ENCODE measurements at regions not wholly inside any gene's neighbourhood (a gene's known extent, or its start where the extent isn't known, plus 50 kb on each side); places are given as distances from the start of the nearest gene placed in this dataset.

- Mint-ChIP-seq H3K27ac (ENCODE audit: unreplicated experiment) (no peak overlapping the region), H3K36me3 (ENCODE audit: insufficient read depth, unreplicated experiment) (peaks cover 5% of the 10 kb centered on the region), H3K4me3 (ENCODE audit: low read depth, unreplicated experiment) (no peak overlapping the region), H3K4me1 (ENCODE audit: low read depth, unreplicated experiment) (peaks cover 7% of the 10 kb centered on the region), H3K27me3 (ENCODE audit: unreplicated experiment) (no peaks in the 10 kb centered on the region), H3K9me3 (ENCODE audit: low read depth, unreplicated experiment) (no peaks in the 10 kb centered on the region)
- BruUV-seq (replicated peaks): no TSS peak
- CTCF ChIA-PET: interaction anchor here (0.8 kb wide), 1 partner anchor 42 kb away, joined by 4 read pairs; no protein-coding TSS in a partner anchor
- no peak for DNase-seq
- intact Hi-C loops (cut with micrococcal nuclease; ENCODE audit: unreplicated experiment): loop anchor here (5.0 kb wide), 1 partner anchor 237 kb away; no protein-coding TSS in a partner anchor
- no peak for TF ChIP-seq CTCF (IDR thresholded peaks at IDR 0.05; ENCODE audit: unreplicated experiment)
Measured at GRCh38 chr4:41405464-41406112, 132.4 kb upstream of the LIMCH1 start.

- Mint-ChIP-seq H3K9me3 (ENCODE audit: low read depth, unreplicated experiment) (no peaks in the 10 kb centered on the region), H3K4me1 (ENCODE audit: low read depth, unreplicated experiment) (peaks cover 12% of the 10 kb centered on the region), H3K27ac (ENCODE audit: unreplicated experiment) (no peak overlapping the region), H3K4me3 (ENCODE audit: low read depth, unreplicated experiment) (no peak overlapping the region), H3K27me3 (ENCODE audit: unreplicated experiment) (no peaks in the 10 kb centered on the region), H3K36me3 (ENCODE audit: insufficient read depth, unreplicated experiment) (peaks cover 5% of the 10 kb centered on the region)
- no TSS peak for BruUV-seq (replicated peaks)
- TF ChIP-seq CTCF (IDR thresholded peaks at IDR 0.05; ENCODE audit: unreplicated experiment): no peak
- CTCF ChIA-PET: interaction anchor here (0.8 kb wide), 1 partner anchor 42 kb away, joined by 4 read pairs; no protein-coding TSS in a partner anchor
- peak; percentile 8 for DNase-seq
- intact Hi-C loops (cut with micrococcal nuclease; ENCODE audit: unreplicated experiment): loop anchor here (5.0 kb wide), 1 partner anchor 236 kb away; no protein-coding TSS in a partner anchor
Measured at GRCh38 chr4:41406113-41406516, 131.8 kb upstream of the LIMCH1 start.

GRCh38 chr4:41408150-41408549 lies 129.8 kb upstream of the LIMCH1 start:
- intact Hi-C loops (cut with micrococcal nuclease; ENCODE audit: unreplicated experiment): loop anchor here (5.0 kb wide), 1 partner anchor 234 kb away; no protein-coding TSS in a partner anchor
- no peak for TF ChIP-seq CTCF (IDR thresholded peaks at IDR 0.05; ENCODE audit: unreplicated experiment)
- CTCF ChIA-PET: no interaction called here
- BruUV-seq (replicated peaks): no TSS peak
- H3K4me3 Mint-ChIP-seq (ENCODE audit: low read depth, unreplicated experiment): no peak overlapping the region
- peaks cover 23% of the 10 kb centered on the region for H3K4me1 Mint-ChIP-seq (ENCODE audit: low read depth, unreplicated experiment)
- DNase-seq: no peak
- H3K9me3 Mint-ChIP-seq (ENCODE audit: low read depth, unreplicated experiment): no peaks in the 10 kb centered on the region
- H3K27me3 Mint-ChIP-seq (ENCODE audit: unreplicated experiment): no peaks in the 10 kb centered on the region
- peaks cover 5% of the 10 kb centered on the region for H3K36me3 Mint-ChIP-seq (ENCODE audit: insufficient read depth, unreplicated experiment)
- no peak overlapping the region for H3K27ac Mint-ChIP-seq (ENCODE audit: unreplicated experiment)

- no TSS peak for BruUV-seq (replicated peaks)
- Mint-ChIP-seq H3K36me3 (ENCODE audit: insufficient read depth, unreplicated experiment) (peaks cover 5% of the 10 kb centered on the region), H3K9me3 (ENCODE audit: low read depth, unreplicated experiment) (no peaks in the 10 kb centered on the region), H3K4me1 (ENCODE audit: low read depth, unreplicated experiment) (peaks cover 31% of the 10 kb centered on the region), H3K4me3 (ENCODE audit: low read depth, unreplicated experiment) (no peak overlapping the region), H3K27ac (ENCODE audit: unreplicated experiment) (no peak overlapping the region), H3K27me3 (ENCODE audit: unreplicated experiment) (no peaks in the 10 kb centered on the region)
- intact Hi-C loops (cut with micrococcal nuclease; ENCODE audit: unreplicated experiment): loop anchor here (5.0 kb wide), 1 partner anchor 233 kb away; no protein-coding TSS in a partner anchor
- no peak for TF ChIP-seq CTCF (IDR thresholded peaks at IDR 0.05; ENCODE audit: unreplicated experiment)
- CTCF ChIA-PET: no interaction called here
- DNase-seq: no peak
Measured at GRCh38 chr4:41408859-41409593, 128.9 kb upstream of the LIMCH1 start.
